RWPE1 (cell line): ENCODE measurements at regions not wholly inside any gene's neighbourhood (a gene's known extent, or its start where the extent isn't known, plus 50 kb on each side); places are given as distances from the start of the nearest gene placed in this dataset.

Experiments
- CTCF ChIA-PET: fragments of 350-600 bp; sonication (Branson Sonifier 250); formaldehyde crosslinking; extraction: SDS; loops from one replicate; lab custom pipeline; 2021; lab: Yijun Ruan, JAX
- POLR2A ChIA-PET: fragments of 400-600 bp; formaldehyde crosslinking; extraction: SDS; loops from one replicate; lab custom pipeline; 2020; ENCODE audit warnings: antibody characterized with exemption; ENCODE audit not compliant: low non-redundant PET; lab: Yijun Ruan, JAX
- DNase-seq: peaks from one replicate; pipeline ENCODE4 v3.0.0; 2012; ENCODE audit warnings: low spot score
- H3K27ac ChIP-seq: fragments of 450-650 bp; 2 replicates; pipeline ENCODE4 v1.5.1; 2017
- TF ChIP-seq, protein P1 (sequence below): fragments of 450-650 bp; conservative IDR thresholded peaks from 2 replicates; pipeline ENCODE4 v1.5.1; 2017; ENCODE audit warnings: low read depth, mild to moderate bottlenecking

DNA sequence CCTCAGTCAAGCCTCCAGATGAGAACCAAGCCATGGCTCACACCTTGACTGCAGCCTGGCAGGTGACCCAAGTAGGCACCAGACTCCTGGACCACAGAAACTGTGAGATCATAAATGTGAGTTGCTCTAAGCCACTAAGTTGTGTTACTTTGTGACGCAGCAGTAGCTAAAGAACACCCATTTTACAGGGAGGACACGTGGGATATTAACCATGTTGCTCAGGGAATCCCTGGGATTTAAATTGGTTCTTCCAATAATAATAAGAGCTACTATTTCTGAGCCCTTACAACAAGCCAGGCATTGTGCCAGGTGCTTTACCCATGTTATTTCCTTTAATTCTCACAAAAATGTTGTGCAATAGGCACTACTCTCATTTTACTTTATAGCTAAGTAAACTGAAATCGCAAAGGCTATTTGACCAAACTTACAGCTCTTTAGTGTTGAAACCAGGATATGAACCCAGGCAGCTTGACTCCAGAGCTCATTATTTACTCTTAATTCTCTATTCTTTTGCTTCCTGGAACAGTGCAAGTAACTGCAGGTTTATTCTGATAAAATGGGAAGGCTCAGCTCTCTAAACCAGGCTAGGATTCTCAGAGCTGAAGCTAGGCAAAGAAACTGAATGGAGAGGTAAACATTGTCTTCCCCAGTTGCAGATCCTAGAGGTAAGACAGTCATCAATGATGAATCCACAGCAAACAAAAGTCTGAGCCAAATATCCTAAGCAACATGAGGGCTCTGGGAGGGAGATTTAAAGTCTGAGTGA is 294.4 kb downstream of the KBTBD8 start:
- no peak for DNase-seq
- no peak overlapping the region for H3K27ac ChIP-seq
- TF ChIP-seq, protein P1, sequence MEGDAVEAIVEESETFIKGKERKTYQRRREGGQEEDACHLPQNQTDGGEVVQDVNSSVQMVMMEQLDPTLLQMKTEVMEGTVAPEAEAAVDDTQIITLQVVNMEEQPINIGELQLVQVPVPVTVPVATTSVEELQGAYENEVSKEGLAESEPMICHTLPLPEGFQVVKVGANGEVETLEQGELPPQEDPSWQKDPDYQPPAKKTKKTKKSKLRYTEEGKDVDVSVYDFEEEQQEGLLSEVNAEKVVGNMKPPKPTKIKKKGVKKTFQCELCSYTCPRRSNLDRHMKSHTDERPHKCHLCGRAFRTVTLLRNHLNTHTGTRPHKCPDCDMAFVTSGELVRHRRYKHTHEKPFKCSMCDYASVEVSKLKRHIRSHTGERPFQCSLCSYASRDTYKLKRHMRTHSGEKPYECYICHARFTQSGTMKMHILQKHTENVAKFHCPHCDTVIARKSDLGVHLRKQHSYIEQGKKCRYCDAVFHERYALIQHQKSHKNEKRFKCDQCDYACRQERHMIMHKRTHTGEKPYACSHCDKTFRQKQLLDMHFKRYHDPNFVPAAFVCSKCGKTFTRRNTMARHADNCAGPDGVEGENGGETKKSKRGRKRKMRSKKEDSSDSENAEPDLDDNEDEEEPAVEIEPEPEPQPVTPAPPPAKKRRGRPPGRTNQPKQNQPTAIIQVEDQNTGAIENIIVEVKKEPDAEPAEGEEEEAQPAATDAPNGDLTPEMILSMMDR, result no peak
- ChIA-PET POLR2A (no interaction called here), CTCF (no interaction called here)

- DNase-seq, result no peak
- CTCF ChIA-PET, result no interaction called here
- POLR2A ChIA-PET, result no interaction called here
- TF ChIP-seq, protein P1, result no peak
- no peak overlapping the region for H3K27ac ChIP-seq
Measured at GRCh38 chr3:67294341-67294740, 296.2 kb downstream of the KBTBD8 start.

DNA sequence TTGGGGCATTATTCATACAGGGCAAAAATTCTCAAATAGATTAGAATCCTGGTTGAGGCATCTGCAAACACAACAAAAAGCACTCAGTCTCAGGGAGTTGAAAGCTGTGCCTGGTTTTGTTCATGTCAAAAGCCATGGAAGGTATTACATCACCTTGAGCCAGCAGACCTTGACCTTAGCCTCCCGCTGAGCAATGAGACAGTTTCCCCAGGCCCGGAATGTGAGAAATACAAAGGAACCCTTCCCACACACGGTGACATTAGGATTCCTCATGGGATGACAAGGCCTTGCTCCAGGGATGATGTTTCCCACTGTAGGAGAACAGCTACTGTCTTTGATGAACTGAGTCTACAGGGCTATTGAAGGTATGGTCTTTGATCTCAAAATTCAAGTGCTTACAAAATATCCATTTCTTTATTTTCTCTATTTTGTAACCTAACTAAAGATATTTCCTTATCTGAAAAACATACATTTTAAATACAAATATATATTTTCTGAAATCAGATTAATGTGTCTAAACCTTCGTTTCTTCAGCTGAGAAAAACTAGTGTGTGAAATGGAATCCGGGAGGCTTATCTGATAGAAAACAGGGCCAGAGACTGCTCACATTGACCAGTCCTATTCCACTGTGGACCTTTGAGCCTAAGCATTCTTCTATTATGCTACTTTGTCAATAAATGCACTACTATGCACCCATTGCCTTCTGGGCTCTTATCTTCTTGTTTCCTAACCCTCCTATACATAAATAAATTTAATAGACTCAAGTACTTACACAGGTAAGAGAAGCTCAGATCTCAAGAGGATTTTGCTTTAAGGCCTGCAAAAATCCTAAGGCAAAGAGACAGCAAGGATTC is 298.2 kb downstream of the KBTBD8 start:
- no peak overlapping the region for H3K27ac ChIP-seq

DNA sequence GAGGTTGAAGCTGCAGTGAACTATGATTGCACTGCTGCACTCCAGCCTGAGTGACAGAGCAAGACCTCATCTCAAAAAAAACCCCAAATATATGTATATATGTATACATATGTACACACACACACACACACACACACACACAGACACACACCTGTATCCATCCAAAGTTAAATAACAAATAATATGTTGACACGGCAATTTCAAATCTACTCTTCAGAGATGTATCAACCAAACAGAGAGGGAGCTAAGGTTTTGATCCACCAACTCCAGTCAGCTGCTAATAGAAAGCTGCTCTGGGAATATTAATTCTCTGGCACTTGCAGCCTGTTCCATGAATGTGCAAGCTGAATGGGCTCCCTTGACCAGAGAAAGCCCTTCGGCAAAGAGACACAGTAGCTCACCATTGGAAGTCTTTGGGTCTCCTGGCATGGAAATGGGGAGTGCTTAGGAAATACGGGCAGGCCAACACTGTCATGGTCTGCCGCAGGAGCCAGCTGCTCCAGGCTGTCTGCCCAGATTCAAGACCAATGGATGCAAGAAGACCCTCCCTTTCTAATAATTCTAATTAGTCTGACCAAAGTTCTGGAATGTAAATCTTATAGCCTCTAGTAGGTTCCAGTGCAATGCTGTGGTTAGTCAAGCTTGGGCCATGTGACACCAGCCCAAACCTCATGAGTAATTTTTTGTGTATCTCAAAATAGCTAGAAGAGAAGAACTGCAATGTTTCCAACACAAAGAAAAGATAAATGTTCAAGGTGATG is 299.8 kb downstream of the KBTBD8 start:
- ChIA-PET POLR2A (no interaction called here), CTCF (no interaction called here)
- TF ChIP-seq, protein P1, result no peak
- no peak for DNase-seq
- H3K27ac ChIP-seq, result no peak overlapping the region

More for the DNA sequence above, 298.2 kb downstream of the KBTBD8 start:
- no peak for DNase-seq
- TF ChIP-seq, protein P1, result no peak
- POLR2A ChIA-PET, result no interaction called here
- CTCF ChIA-PET, result no interaction called here

GRCh38 chr3:67301556-67301955 is 303.4 kb downstream of the KBTBD8 start:
- ChIA-PET CTCF (no interaction called here), POLR2A (no interaction called here)
- DNase-seq, result no peak
- H3K27ac ChIP-seq, result no peak overlapping the region
- TF ChIP-seq, protein P1, result no peak

DNA sequence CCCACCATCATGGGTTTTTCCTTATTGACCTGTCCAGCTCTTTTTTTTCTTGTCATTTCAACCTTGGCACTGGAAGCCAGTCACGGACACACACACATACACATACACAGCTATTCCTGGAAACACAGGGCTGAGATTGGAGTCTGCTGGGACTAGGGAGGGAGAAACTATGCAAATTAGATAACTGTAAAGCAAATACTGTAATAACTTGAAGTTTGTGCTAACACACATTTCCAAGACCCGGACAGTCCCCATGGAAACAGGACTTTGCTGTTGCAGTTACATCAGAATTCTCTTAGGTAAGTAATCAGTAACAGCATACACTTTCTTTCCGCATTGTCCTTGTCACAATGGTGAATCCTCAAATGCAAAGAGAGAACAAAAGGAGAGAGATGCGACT is 304.4 kb downstream of the KBTBD8 start:
- no peak overlapping the region for H3K27ac ChIP-seq
- TF ChIP-seq, protein P1, result no peak
- POLR2A ChIA-PET, result no interaction called here
- DNase-seq, result no peak
- CTCF ChIA-PET, result no interaction called here
